Upper lobe of left lung (tissue), 6 donors: ENCODE measurements at regions not wholly inside any gene's neighbourhood (a gene's known extent, or its start where the extent isn't known, plus 50 kb on each side); places are given as distances from the start of the nearest gene placed in this dataset.
"Not testable (repeated sequence)": the region's sequence is repeated elsewhere in the genome, so short reads cannot be mapped to it uniquely, and the experiment has no call there.

ENCODE experiments used
- ATAC-seq, 2 donors: fragments of 200-7000 bp; cut with Tn5 transposase; one replicate each; pipeline ENCODE4 v1.9.1; 2022; ENCODE audit warnings: mild to moderate bottlenecking in 2 of 2, moderate library complexity in 2 of 2; ENCODE audit not compliant: low FRiP score in 2 of 2
- DNase-seq, 2 donors: peaks; one replicate each; pipeline ENCODE4 v3.0.0-alpha.2; 2019 to 2020
- H3K27ac ChIP-seq, 4 donors: fragments of 200-600 bp; sonication (generic); one replicate each; pipeline ENCODE4 v1.5.1; 2016 to 2019
- H3K27me3 ChIP-seq, 4 donors: fragments of 200-600 bp; sonication (generic); one replicate each; pipeline ENCODE4 v1.5.1; 2017 to 2019
- H3K36me3 ChIP-seq, 4 donors: fragments of 200-600 bp; sonication (generic); one replicate each; pipeline ENCODE4 v1.5.1; 2016 to 2019
- H3K4me1 ChIP-seq, 4 donors: fragments of 200-600 bp; sonication (generic); one replicate each; pipeline ENCODE4 v1.5.1; 2018 to 2019
- H3K4me3 ChIP-seq, 4 donors: fragments of 200-600 bp; sonication (generic); one replicate each; pipeline ENCODE4 v1.5.1; 2017 to 2019; ENCODE audit warnings: mild to moderate bottlenecking in 2 of 4, moderate library complexity in 1 of 4
- H3K9me3 ChIP-seq, 4 donors: fragments of 200-600 bp; sonication (generic); one replicate each; pipeline ENCODE4 v1.5.1; 2018 to 2019
- WGBS, 2 donors: methylation state at CpG; one replicate each; pipeline ENCODE4 v1.1.5; 2017 to 2018; 5-methylcytosine and 5-hydroxymethylcytosine counted together
- donor health status: DM: no; HTN: no; CAD: no; lungs with moderate emphysema.
- donor health status: DM: no; HTN: yes; CAD: no; lungs with severe emphysema.

- not testable (repeated sequence) for ATAC-seq, H3K4me3 ChIP-seq, H3K4me1 ChIP-seq, H3K27ac ChIP-seq, H3K36me3 ChIP-seq, H3K27me3 ChIP-seq, H3K9me3 ChIP-seq
- DNase-seq, result peak; percentile 21 to 86
- 21 to 22% methylated on average over 26 to 40 of the region's 65 CpGs for WGBS, 2 donors
These were observed 2898.2 kb downstream of the RPIA start for GRCh38 chr2:91589454-91590328.

- H3K9me3 ChIP-seq, H3K27ac ChIP-seq, H3K36me3 ChIP-seq, ATAC-seq, H3K4me1 ChIP-seq, H3K27me3 ChIP-seq, H3K4me3 ChIP-seq: not testable (repeated sequence)
- WGBS, 2 donors, result 87 to 89% methylated on average over 12 of the region's 12 CpGs
- peak in 1 of 2 donors; percentile 32 for DNase-seq
These were observed 2898.9 kb downstream of the RPIA start for GRCh38 chr2:91590381-91590780.

- not testable (repeated sequence) for H3K27ac ChIP-seq, DNase-seq, H3K9me3 ChIP-seq, H3K4me3 ChIP-seq, H3K27me3 ChIP-seq, ATAC-seq, H3K36me3 ChIP-seq, H3K4me1 ChIP-seq
- 82 to 85% methylated on average over 5 to 6 of the region's 6 CpGs for WGBS, 2 donors
These were observed 2899.6 kb downstream of the RPIA start for GRCh38 chr2:91591066-91591465.

- not testable (repeated sequence) for H3K4me1 ChIP-seq, H3K27me3 ChIP-seq, DNase-seq, ATAC-seq, H3K9me3 ChIP-seq, H3K36me3 ChIP-seq, H3K4me3 ChIP-seq, H3K27ac ChIP-seq
- WGBS, 2 donors, result 84% methylated on average over 7 of the region's 7 CpGs
These were observed 2906.0 kb downstream of the RPIA start for GRCh38 chr2:91597436-91597835.

- not testable (repeated sequence) for H3K4me3 ChIP-seq, ATAC-seq, H3K27ac ChIP-seq, H3K27me3 ChIP-seq, H3K9me3 ChIP-seq, H3K36me3 ChIP-seq, H3K4me1 ChIP-seq, DNase-seq
- WGBS, 2 donors, result 84% methylated on average over 4 of the region's 4 CpGs
These were observed 2907.0 kb downstream of the RPIA start for GRCh38 chr2:91598519-91598918.

- not testable (repeated sequence) for H3K4me3 ChIP-seq, H3K9me3 ChIP-seq, H3K27ac ChIP-seq, ATAC-seq, H3K36me3 ChIP-seq, DNase-seq, H3K27me3 ChIP-seq, H3K4me1 ChIP-seq
- 75 to 80% methylated on average over 6 of the region's 6 CpGs for WGBS, 2 donors
These were observed 2907.5 kb downstream of the RPIA start for GRCh38 chr2:91599000-91599399.

- not testable (repeated sequence) for H3K36me3 ChIP-seq, H3K27ac ChIP-seq, H3K4me1 ChIP-seq, H3K27me3 ChIP-seq, ATAC-seq, H3K4me3 ChIP-seq, H3K9me3 ChIP-seq, DNase-seq
- 72 to 77% methylated on average over 1 of the region's 1 CpG for WGBS, 2 donors
These were observed 2911.4 kb downstream of the RPIA start for GRCh38 chr2:91602860-91603259.

- WGBS, 2 donors, result 89% methylated on average over 2 of the region's 3 CpGs
- not testable (repeated sequence) for H3K9me3 ChIP-seq, H3K27ac ChIP-seq, H3K27me3 ChIP-seq, ATAC-seq, DNase-seq, H3K36me3 ChIP-seq, H3K4me1 ChIP-seq, H3K4me3 ChIP-seq
These were observed 2912.5 kb downstream of the RPIA start for GRCh38 chr2:91603996-91604395.

- not testable (repeated sequence) for H3K4me3 ChIP-seq, H3K36me3 ChIP-seq, H3K27me3 ChIP-seq, H3K9me3 ChIP-seq, H3K4me1 ChIP-seq, ATAC-seq, H3K27ac ChIP-seq
- 69 to 75% methylated on average over 3 of the region's 3 CpGs for WGBS, 2 donors
- peak in 1 of 2 donors; percentile 20 for DNase-seq
These were observed 2913.2 kb downstream of the RPIA start for GRCh38 chr2:91604629-91605028.

- 89 to 92% methylated on average over 7 of the region's 7 CpGs for WGBS, 2 donors
- not testable (repeated sequence) for ATAC-seq, H3K9me3 ChIP-seq, H3K4me3 ChIP-seq, DNase-seq, H3K27ac ChIP-seq, H3K4me1 ChIP-seq, H3K36me3 ChIP-seq, H3K27me3 ChIP-seq
These were observed 2932.3 kb downstream of the RPIA start for GRCh38 chr2:91623739-91624138.

- not testable (repeated sequence) for H3K27ac ChIP-seq, H3K36me3 ChIP-seq, H3K4me1 ChIP-seq, H3K27me3 ChIP-seq, ATAC-seq, H3K4me3 ChIP-seq, H3K9me3 ChIP-seq
- no CpG with 5 or more reads among the region's 11 CpGs for WGBS, 2 donors
- peak in 1 of 2 donors; percentile 48 for DNase-seq
These were observed 2937.0 kb downstream of the RPIA start for GRCh38 chr2:91628471-91628870.

GRCh38 chr2:91657193-91657592 lies 2965.7 kb downstream of the RPIA start:
- 57 to 93% methylated on average over 5 to 6 of the region's 17 CpGs for WGBS, 2 donors
- H3K27me3 ChIP-seq, ATAC-seq, H3K4me1 ChIP-seq, H3K36me3 ChIP-seq, H3K9me3 ChIP-seq, H3K4me3 ChIP-seq, H3K27ac ChIP-seq: not testable (repeated sequence)
- peak in 1 of 2 donors; percentile 61 for DNase-seq

GRCh38 chr2:91658336-91658735 lies 2966.9 kb downstream of the RPIA start:
- WGBS, 2 donors, result 85% methylated on average over 5 of the region's 12 CpGs; no CpG with 5 or more reads in 1 of the 2 donors
- not testable (repeated sequence) for H3K27ac ChIP-seq, H3K9me3 ChIP-seq, H3K4me1 ChIP-seq, H3K27me3 ChIP-seq, H3K4me3 ChIP-seq, ATAC-seq, H3K36me3 ChIP-seq
- peak in 1 of 2 donors; percentile 61 for DNase-seq
